Brain microvascular endothelial cell (primary cell): ENCODE measurements at regions not wholly inside any gene's neighbourhood (a gene's known extent, or its start where the extent isn't known, plus 50 kb on each side); places are given as distances from the start of the nearest gene placed in this dataset.
A peak's percentile ranks its signal among the peaks of the same experiment; 100 is the strongest.

Source experiments
- DNase-seq: peaks from one replicate; pipeline ENCODE4 v3.0.0-alpha.2; 2020
- H3K27ac ChIP-seq: fragments of 250-450 bp; sonication (Bioruptor Pico); 2 replicates; pipeline ENCODE4 v1.5.1; 2020; ENCODE audit warnings: mild to moderate bottlenecking, moderate library complexity
- H3K27me3 ChIP-seq: fragments of 250-450 bp; sonication (Bioruptor Pico); replicated peaks from 2 replicates; pipeline ENCODE4 v1.5.1; 2020; ENCODE audit warnings: mild to moderate bottlenecking
- H3K36me3 ChIP-seq: fragments of 250-450 bp; sonication (Bioruptor Pico); replicated peaks from 2 replicates; pipeline ENCODE4 v1.5.1; 2020; ENCODE audit warnings: mild to moderate bottlenecking
- H3K4me3 ChIP-seq: 2 replicates; pipeline ENCODE4 v1.5.1; 2011; ENCODE audit warnings: low read depth, mild to moderate bottlenecking, control low read depth, low read length, moderate library complexity
- in situ Hi-C: cut with HindIII; loops from 2 replicates; pipeline ENCODE4 v1.10.0; 2017; ENCODE audit warnings: low sequenced_read_pairs, low pct_ligation_motif_present
- TF ChIP-seq, protein P1 (sequence below): IDR thresholded peaks from 2 replicates; pipeline ENCODE4 v1.5.1; 2011; ENCODE audit warnings: low read depth, mild to moderate bottlenecking, moderate library complexity, low read length, control low read depth, inconsistent platforms; ENCODE audit errors: missing control alignments

DNA sequence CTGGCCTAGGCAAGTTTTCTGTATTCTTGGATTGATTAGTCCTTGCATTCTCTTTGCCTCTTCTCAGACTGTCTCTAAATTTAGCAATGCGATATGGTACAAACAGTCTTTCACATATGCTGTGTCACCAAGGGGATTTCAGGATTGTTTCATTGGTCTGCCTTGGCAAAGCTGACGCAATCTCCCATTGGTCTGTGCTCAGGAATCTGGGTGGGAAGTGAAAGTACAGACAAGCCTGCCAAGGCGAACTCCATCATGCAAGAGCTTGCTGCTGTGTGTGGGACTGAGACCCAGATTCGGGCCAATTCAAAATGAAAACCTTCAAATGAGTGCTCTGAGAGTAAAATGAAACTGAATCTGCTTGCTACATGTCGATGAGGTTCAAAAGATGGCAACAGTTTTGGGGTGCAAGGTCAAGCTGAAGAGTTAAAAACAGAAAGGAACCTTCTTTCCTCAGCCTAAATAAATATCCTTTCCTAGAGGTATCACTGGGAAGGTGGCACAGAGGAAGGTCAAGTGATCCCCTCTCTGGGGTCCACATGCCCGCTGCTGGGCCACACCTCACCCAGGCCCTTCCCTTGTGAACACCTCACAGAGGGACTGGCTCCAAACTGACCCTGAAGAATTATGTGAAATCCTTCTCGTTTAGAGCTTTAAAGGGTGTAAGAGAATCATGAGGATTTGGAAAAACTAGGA lies 198.8 kb upstream of the PREP start:
- TF ChIP-seq, protein P1, sequence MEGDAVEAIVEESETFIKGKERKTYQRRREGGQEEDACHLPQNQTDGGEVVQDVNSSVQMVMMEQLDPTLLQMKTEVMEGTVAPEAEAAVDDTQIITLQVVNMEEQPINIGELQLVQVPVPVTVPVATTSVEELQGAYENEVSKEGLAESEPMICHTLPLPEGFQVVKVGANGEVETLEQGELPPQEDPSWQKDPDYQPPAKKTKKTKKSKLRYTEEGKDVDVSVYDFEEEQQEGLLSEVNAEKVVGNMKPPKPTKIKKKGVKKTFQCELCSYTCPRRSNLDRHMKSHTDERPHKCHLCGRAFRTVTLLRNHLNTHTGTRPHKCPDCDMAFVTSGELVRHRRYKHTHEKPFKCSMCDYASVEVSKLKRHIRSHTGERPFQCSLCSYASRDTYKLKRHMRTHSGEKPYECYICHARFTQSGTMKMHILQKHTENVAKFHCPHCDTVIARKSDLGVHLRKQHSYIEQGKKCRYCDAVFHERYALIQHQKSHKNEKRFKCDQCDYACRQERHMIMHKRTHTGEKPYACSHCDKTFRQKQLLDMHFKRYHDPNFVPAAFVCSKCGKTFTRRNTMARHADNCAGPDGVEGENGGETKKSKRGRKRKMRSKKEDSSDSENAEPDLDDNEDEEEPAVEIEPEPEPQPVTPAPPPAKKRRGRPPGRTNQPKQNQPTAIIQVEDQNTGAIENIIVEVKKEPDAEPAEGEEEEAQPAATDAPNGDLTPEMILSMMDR = no peak
- Histone ChIP-seq H3K36me3 (no peaks in the 10 kb centered on the region), H3K27me3 (no peaks in the 10 kb centered on the region), H3K4me3 (no peak overlapping the region), H3K27ac (peak overlapping the region; percentile 91)
- in situ Hi-C loops = no loop called here
- peak; percentile 94 for DNase-seq

- Histone ChIP-seq H3K27ac (peak overlapping the region; percentile 91), H3K36me3 (no peaks in the 10 kb centered on the region), H3K27me3 (no peaks in the 10 kb centered on the region), H3K4me3 (no peak overlapping the region)
- in situ Hi-C loops = no loop called here
- peak; percentile 88 for DNase-seq
- TF ChIP-seq, protein P1 = no peak
Measured at GRCh38 chr6:105600336-105601260, 197.7 kb upstream of the PREP start.

DNA sequence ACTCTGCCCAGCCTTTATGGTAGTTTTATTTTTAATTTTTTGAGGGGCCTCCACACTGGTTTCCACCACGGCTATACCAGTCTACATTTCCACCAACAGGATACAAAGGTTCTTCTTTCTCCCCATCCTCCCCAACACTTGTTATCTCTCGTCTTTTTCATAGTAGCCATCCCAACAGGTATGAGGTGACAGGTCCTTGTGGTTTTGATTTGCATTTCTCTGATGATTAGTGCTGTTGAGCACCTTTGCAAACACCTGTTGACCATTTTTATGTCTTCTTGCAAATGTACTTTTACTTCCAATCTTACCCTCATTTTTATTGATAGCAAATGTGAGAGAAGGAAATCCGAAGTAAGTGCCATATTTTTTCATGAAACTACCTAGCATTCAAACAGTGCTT lies 195.4 kb upstream of the PREP start:
- in situ Hi-C loops = no loop called here
- Histone ChIP-seq H3K36me3 (no peaks in the 10 kb centered on the region), H3K27ac (no peak overlapping the region), H3K27me3 (no peaks in the 10 kb centered on the region), H3K4me3 (no peak overlapping the region)
- DNase-seq = no peak
- TF ChIP-seq, protein P1 = no peak

DNA sequence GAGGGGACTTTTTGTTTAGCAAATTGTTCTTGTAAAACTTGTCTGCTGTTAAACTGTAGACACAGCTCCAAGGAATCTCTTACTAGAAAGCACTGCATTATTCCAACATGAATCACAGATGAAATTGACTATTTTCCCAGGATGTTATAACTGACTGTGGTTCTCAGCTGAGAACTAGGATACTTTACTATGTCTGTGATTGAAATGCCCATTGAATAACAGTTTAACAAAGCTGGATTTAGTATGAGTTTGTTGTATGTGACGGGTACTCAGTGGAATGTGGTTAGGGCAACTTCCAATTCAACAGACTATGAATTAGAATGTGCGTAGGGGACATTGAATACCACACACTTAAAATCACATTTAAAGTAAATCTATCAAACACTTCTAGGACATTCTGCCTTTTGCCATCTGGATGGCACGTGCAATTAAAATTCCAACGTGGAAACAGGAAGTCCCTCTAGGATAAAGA lies 193.4 kb upstream of the PREP start:
- H3K27me3 ChIP-seq = no peaks in the 10 kb centered on the region
- H3K27ac ChIP-seq = peak overlapping the region; percentile 90
- DNase-seq = peak; percentile 83
- in situ Hi-C loops = no loop called here
- H3K36me3 ChIP-seq = no peaks in the 10 kb centered on the region
- TF ChIP-seq, protein P1 = no peak
- H3K4me3 ChIP-seq = no peak overlapping the region

DNA sequence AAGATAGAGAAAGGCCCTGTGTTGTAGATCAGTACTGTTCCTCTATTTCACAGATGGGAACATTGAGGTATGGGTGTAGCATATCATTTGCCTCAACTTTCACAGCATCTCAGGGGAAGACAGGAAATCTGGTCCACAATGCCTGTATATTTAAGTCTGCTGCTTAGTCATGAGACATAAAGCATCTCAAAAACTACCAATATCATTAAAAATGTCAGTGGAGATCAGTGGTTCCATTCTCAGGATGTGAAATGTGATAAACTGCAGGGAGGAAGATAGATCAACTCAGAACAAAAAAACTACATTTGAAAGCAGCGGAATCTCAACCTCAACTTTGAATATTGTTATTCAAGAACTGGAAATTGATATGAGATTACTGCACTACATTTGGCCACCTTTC lies 192.9 kb upstream of the PREP start:
- H3K27ac ChIP-seq = peak overlapping the region; percentile 90
- DNase-seq = no peak
- in situ Hi-C loops = no loop called here
- no peaks in the 10 kb centered on the region for H3K27me3 ChIP-seq
- H3K36me3 ChIP-seq = no peaks in the 10 kb centered on the region
- TF ChIP-seq, protein P1 = no peak
- no peak overlapping the region for H3K4me3 ChIP-seq
